Memory B cell (primary cell): ENCODE measurements at regions not wholly inside any gene's neighbourhood (a gene's known extent, or its start where the extent isn't known, plus 50 kb on each side); places are given as distances from the start of the nearest gene placed in this dataset.
"Not testable (repeated sequence)": the region's sequence is repeated elsewhere in the genome, so short reads cannot be mapped to it uniquely, and the experiment has no call there.

Experiments used
- ATAC-seq: fragments of 150-1000 bp; cut with Tn5 transposase; 2 replicates; pipeline ENCODE4 v1.10.0; 2021; ENCODE audit warnings: low read depth, mild to moderate bottlenecking, moderate library complexity
- DNase-seq, 2 donors: peaks; one replicate each; pipeline ENCODE4 v3.0.0; 2022; ENCODE audit warnings: low spot score in 2 of 2
- H3K27ac Mint-ChIP-seq: one replicate; pipeline ENCODE4 v1.8.0; 2022; ENCODE audit warnings: mild to moderate bottlenecking, moderate library complexity, mixed read lengths
- H3K27me3 Mint-ChIP-seq: one replicate; pipeline ENCODE4 v1.8.0; 2022; ENCODE audit warnings: mixed read lengths
- H3K36me3 Mint-ChIP-seq: one replicate; pipeline ENCODE4 v1.8.0; 2022; ENCODE audit warnings: mild to moderate bottlenecking, mixed read lengths
- H3K4me1 Mint-ChIP-seq: one replicate; pipeline ENCODE4 v1.8.0; 2022; ENCODE audit warnings: mixed read lengths
- H3K4me3 Mint-ChIP-seq: one replicate; pipeline ENCODE4 v1.8.0; 2022; ENCODE audit warnings: mild to moderate bottlenecking, moderate library complexity, mixed read lengths
- H3K9me3 Mint-ChIP-seq: one replicate; pipeline ENCODE4 v1.8.0; 2022; ENCODE audit warnings: mixed read lengths

- no peak for DNase-seq
- no peaks in the 10 kb centered on the region for H3K36me3 Mint-ChIP-seq
- H3K4me1 Mint-ChIP-seq, result no peaks in the 10 kb centered on the region
- peaks cover 2% of the 10 kb centered on the region for H3K9me3 Mint-ChIP-seq
- no peaks in the 10 kb centered on the region for H3K27me3 Mint-ChIP-seq
- ATAC-seq, result no peak
- H3K4me3 Mint-ChIP-seq, result no peak overlapping the region
- H3K27ac Mint-ChIP-seq, result no peak overlapping the region
Observed at GRCh38 chr4:181830404-181831035, 412.7 kb upstream of the TENM3 start.

- no peak overlapping the region for H3K27ac Mint-ChIP-seq
- H3K27me3 Mint-ChIP-seq, result no peaks in the 10 kb centered on the region
- H3K36me3 Mint-ChIP-seq, result no peaks in the 10 kb centered on the region
- H3K4me3 Mint-ChIP-seq, result no peak overlapping the region
- H3K4me1 Mint-ChIP-seq, result no peaks in the 10 kb centered on the region
- DNase-seq, result no peak
- ATAC-seq, result no peak
- H3K9me3 Mint-ChIP-seq, result peaks cover 2% of the 10 kb centered on the region
Observed at GRCh38 chr4:181834071-181834470, 409.1 kb upstream of the TENM3 start.

- no peaks in the 10 kb centered on the region for H3K27me3 Mint-ChIP-seq
- no peak overlapping the region for H3K4me3 Mint-ChIP-seq
- H3K4me1 Mint-ChIP-seq, result no peaks in the 10 kb centered on the region
- no peak overlapping the region for H3K27ac Mint-ChIP-seq
- ATAC-seq (no peak), DNase-seq (no peak)
- peaks cover 5% of the 10 kb centered on the region for H3K9me3 Mint-ChIP-seq
- no peaks in the 10 kb centered on the region for H3K36me3 Mint-ChIP-seq
Observed at GRCh38 chr4:181835348-181835747, 407.9 kb upstream of the TENM3 start.

GRCh38 chr4:181838253-181838652 lies 404.9 kb upstream of the TENM3 start:
- DNase-seq, result no peak
- no peaks in the 10 kb centered on the region for H3K27me3 Mint-ChIP-seq
- no peaks in the 10 kb centered on the region for H3K4me1 Mint-ChIP-seq
- ATAC-seq, result no peak
- H3K9me3 Mint-ChIP-seq, result peaks cover 5% of the 10 kb centered on the region
- H3K36me3 Mint-ChIP-seq, result no peaks in the 10 kb centered on the region
- no peak overlapping the region for H3K27ac Mint-ChIP-seq
- no peak overlapping the region for H3K4me3 Mint-ChIP-seq

GRCh38 chr4:181843797-181844196 lies 399.4 kb upstream of the TENM3 start:
- H3K27ac Mint-ChIP-seq, DNase-seq, H3K4me1 Mint-ChIP-seq, H3K27me3 Mint-ChIP-seq, H3K4me3 Mint-ChIP-seq, ATAC-seq, H3K36me3 Mint-ChIP-seq, H3K9me3 Mint-ChIP-seq: not testable (repeated sequence)

- Mint-ChIP-seq H3K4me1 (no peaks in the 10 kb centered on the region), H3K4me3 (no peak overlapping the region)
Observed at GRCh38 chr4:181845617-181846016, 397.6 kb upstream of the TENM3 start.

GRCh38 chr4:181846934-181847333 lies 396.3 kb upstream of the TENM3 start:
- ATAC-seq (no peak), DNase-seq (no peak)
- Mint-ChIP-seq H3K36me3 (no peaks in the 10 kb centered on the region), H3K4me1 (no peaks in the 10 kb centered on the region), H3K9me3 (peaks cover 5% of the 10 kb centered on the region), H3K4me3 (no peak overlapping the region), H3K27me3 (no peaks in the 10 kb centered on the region), H3K27ac (no peak overlapping the region)

More at GRCh38 chr4:181845617-181846016, 397.6 kb upstream of the TENM3 start:
- no peak for ATAC-seq
- no peak for DNase-seq
- Mint-ChIP-seq H3K9me3 (peaks cover 5% of the 10 kb centered on the region), H3K36me3 (no peaks in the 10 kb centered on the region), H3K27ac (no peak overlapping the region), H3K27me3 (no peaks in the 10 kb centered on the region)

GRCh38 chr4:181848357-181848756 lies 394.8 kb upstream of the TENM3 start:
- Mint-ChIP-seq H3K9me3 (peaks cover 5% of the 10 kb centered on the region), H3K4me3 (no peak overlapping the region), H3K27ac (no peak overlapping the region), H3K36me3 (no peaks in the 10 kb centered on the region), H3K27me3 (no peaks in the 10 kb centered on the region), H3K4me1 (no peaks in the 10 kb centered on the region)
- no peak for DNase-seq
- no peak for ATAC-seq

- DNase-seq, result no peak
- H3K36me3 Mint-ChIP-seq, result no peaks in the 10 kb centered on the region
Observed at GRCh38 chr4:181849472-181849871, 393.7 kb upstream of the TENM3 start.

GRCh38 chr4:181853881-181854511 lies 389.2 kb upstream of the TENM3 start:
- H3K27me3 Mint-ChIP-seq, result no peaks in the 10 kb centered on the region
- peaks cover 14% of the 10 kb centered on the region for H3K9me3 Mint-ChIP-seq
- ATAC-seq (no peak), DNase-seq (no peak)
- H3K36me3 Mint-ChIP-seq, result no peaks in the 10 kb centered on the region
- H3K27ac Mint-ChIP-seq, result no peak overlapping the region
- no peaks in the 10 kb centered on the region for H3K4me1 Mint-ChIP-seq
- no peak overlapping the region for H3K4me3 Mint-ChIP-seq

More at GRCh38 chr4:181849472-181849871, 393.7 kb upstream of the TENM3 start:
- no peak for ATAC-seq
- Mint-ChIP-seq H3K4me1 (no peaks in the 10 kb centered on the region), H3K27me3 (no peaks in the 10 kb centered on the region), H3K4me3 (no peak overlapping the region), H3K9me3 (peaks cover 5% of the 10 kb centered on the region), H3K27ac (no peak overlapping the region)

GRCh38 chr4:181855307-181855706 lies 387.9 kb upstream of the TENM3 start:
- DNase-seq, result no peak
- Mint-ChIP-seq H3K36me3 (no peaks in the 10 kb centered on the region), H3K27me3 (no peaks in the 10 kb centered on the region), H3K4me3 (no peak overlapping the region), H3K27ac (no peak overlapping the region), H3K4me1 (no peaks in the 10 kb centered on the region), H3K9me3 (peaks cover 11% of the 10 kb centered on the region)
- ATAC-seq, result no peak

- H3K4me3 Mint-ChIP-seq, H3K27me3 Mint-ChIP-seq, H3K4me1 Mint-ChIP-seq, H3K27ac Mint-ChIP-seq, DNase-seq, H3K36me3 Mint-ChIP-seq, ATAC-seq: not testable (repeated sequence)
- peaks cover 12% of the 10 kb centered on the region for H3K9me3 Mint-ChIP-seq
Observed at GRCh38 chr4:181857471-181857870, 385.7 kb upstream of the TENM3 start.

- H3K27me3 Mint-ChIP-seq, result no peaks in the 10 kb centered on the region
- peaks cover 12% of the 10 kb centered on the region for H3K9me3 Mint-ChIP-seq
- H3K27ac Mint-ChIP-seq, result no peak overlapping the region
- H3K4me1 Mint-ChIP-seq, result no peaks in the 10 kb centered on the region
- DNase-seq (no peak), ATAC-seq (no peak)
- no peak overlapping the region for H3K4me3 Mint-ChIP-seq
- no peaks in the 10 kb centered on the region for H3K36me3 Mint-ChIP-seq
Observed at GRCh38 chr4:181858741-181859140, 384.5 kb upstream of the TENM3 start.

- Mint-ChIP-seq H3K27ac (no peak overlapping the region), H3K9me3 (peaks cover 13% of the 10 kb centered on the region), H3K4me1 (no peaks in the 10 kb centered on the region), H3K36me3 (no peaks in the 10 kb centered on the region), H3K27me3 (no peaks in the 10 kb centered on the region), H3K4me3 (no peak overlapping the region)
- no peak for DNase-seq
- no peak for ATAC-seq
Observed at GRCh38 chr4:181859439-181859838, 383.8 kb upstream of the TENM3 start.

GRCh38 chr4:181860157-181860556 lies 383.0 kb upstream of the TENM3 start:
- Mint-ChIP-seq H3K9me3 (peaks cover 13% of the 10 kb centered on the region), H3K4me1 (no peaks in the 10 kb centered on the region), H3K27ac (no peak overlapping the region), H3K27me3 (no peaks in the 10 kb centered on the region), H3K4me3 (no peak overlapping the region), H3K36me3 (no peaks in the 10 kb centered on the region)
- DNase-seq, result no peak
- no peak for ATAC-seq
